ENCODE measurements at regions not wholly inside any gene's neighbourhood (a gene's known extent, or its start where the extent isn't known, plus 50 kb on each side); places are given as distances from the start of the nearest gene placed in this dataset.
"Not testable (repeated sequence)": the region's sequence is repeated elsewhere in the genome, so short reads cannot be mapped to it uniquely, and the experiment has no call there.

DNA sequence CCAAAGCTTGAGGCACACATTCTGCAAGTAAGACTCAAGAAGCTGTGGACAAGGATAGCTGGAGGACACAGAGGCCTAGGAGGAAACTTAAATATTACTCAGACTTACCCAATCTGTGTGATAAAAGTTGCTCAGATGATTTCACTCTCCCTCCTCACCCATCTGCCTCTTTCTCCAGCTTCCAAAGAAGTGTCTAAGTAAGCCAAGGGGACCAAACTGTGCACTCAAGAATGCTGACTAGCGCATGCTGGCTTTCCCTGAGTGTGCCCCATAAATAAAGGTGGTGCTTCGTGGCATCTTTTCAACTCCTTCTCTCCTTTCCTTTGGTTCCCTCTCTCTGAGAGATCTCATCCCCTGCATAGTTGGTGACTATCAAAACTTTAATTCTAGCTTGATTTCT, 211.0 kb upstream of the LMCD1 start:
- in situ Hi-C loops (cut with MboI; ENCODE audit: low sequenced_read_pairs), result no loop called here

DNA sequence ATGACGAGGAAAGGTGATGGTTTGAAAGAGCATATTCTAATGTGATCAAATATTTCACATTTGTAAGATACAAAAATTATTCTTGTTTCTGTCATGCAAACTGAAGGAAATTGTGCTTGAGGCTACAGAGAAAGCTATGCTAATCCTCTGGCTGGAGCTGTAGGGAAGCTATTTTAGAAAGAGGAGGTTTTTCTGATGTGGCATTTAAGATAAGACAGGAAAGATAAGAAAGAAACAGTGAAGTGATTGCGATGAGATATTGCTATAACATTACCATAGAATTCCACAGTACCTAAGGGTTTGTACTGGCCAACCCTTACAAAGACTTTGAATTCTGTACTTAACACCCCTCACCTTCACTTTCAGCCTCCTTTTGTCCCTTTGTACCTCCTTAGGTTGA, 205.2 kb upstream of the LMCD1 start:
- in situ Hi-C loops (cut with MboI; ENCODE audit: low sequenced_read_pairs), result no loop called here

DNA sequence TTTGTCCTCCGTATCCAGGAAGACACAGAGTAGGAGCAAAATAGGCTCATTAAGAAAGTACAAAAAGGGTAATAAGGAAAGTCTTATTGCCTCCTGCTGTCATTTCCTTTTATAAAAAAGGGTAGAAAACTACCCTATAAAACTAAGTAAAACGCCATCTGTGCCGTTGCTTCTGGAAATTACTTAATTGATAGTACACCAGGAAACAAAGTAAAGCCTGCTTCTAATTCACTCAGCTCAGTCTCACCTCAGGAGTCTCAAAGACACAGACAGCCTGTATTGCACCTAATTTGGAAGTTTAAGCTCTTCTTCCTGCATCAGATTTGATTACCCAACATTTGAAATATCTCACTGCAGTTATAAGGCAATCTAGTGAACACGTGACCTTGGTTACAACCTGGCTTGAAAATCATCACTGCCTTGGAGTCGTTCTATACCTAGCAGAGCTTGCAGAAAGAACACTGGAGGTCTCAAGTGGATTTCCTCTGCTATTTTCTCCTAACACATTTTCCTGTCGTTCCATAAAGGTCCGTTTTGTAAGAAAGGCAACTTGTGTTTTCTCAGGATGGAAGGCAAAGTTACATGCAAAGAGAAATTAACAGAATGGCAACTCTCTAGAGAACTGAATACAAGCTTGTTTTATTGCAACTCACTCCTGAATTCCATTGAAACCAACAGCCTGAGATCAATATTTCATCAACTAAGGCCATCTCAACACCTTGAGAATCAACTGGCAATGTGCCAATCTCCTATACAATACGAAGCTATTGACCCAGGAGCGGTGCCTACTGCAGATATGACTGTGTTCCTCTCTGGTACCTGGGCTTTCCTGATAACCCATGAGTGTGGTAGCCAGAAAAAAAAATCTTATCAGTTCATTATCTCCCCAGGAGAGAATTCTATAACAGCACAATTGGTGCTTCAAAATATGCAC, 203.3 kb upstream of the LMCD1 start:
- in situ Hi-C loops (cut with MboI; ENCODE audit: low sequenced_read_pairs), result no loop called here

DNA sequence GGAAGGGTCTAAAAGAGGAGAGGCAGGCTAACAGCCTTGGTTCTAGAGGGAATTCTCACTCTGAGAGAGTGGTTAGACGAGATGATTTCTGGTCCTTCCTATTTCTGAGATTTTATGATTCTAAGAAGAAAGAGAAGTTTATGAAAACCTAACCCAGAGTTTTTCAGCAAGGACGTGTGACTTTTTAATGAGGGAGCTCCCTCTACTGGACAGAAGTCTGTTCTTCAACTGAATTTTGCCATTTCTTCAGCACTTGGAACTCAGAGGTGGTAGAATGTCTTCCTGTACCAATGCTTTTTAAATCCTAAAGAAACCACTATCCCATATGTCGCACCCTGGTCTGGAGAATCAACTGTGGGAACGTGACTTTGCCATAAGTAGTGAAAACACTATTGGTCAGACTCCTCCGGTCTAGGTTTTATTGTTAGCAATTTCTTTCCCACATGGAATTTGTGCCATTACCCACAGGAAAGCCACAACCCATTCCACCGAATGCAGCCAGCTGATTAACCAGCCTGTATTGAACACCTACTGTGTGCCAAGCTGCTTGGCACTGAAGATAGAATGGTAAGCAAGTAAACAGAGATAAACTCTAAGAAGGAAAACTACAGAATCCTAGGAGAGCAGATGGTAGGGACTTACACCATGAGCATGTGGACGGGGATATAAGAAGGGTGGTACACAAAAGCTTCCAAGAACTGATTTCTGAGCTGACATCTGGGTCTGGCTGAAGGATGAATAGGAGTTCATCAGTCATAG, 199.5 kb upstream of the LMCD1 start:
- in situ Hi-C loops (cut with MboI; ENCODE audit: low sequenced_read_pairs), result no loop called here

DNA sequence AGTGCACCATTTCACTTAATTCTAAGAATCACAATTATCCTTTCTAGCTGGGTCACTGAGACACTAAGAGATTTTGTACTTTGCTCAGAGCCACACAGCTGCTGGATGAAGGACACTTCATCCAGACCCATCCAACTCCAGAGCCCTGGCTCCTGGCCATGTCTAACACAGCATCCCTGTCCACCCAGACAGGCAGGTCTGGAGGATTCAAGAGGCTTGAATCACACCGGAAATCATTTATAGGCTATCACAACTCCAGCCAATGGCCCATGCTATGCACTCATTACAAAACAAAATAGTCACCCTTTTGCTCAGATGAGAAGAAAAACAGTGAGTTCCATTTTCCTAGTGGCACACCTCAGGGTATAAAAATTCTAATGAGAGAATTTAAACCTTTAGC, 198.2 kb upstream of the LMCD1 start:
- in situ Hi-C loops (cut with MboI; ENCODE audit: low sequenced_read_pairs), result no loop called here

DNA sequence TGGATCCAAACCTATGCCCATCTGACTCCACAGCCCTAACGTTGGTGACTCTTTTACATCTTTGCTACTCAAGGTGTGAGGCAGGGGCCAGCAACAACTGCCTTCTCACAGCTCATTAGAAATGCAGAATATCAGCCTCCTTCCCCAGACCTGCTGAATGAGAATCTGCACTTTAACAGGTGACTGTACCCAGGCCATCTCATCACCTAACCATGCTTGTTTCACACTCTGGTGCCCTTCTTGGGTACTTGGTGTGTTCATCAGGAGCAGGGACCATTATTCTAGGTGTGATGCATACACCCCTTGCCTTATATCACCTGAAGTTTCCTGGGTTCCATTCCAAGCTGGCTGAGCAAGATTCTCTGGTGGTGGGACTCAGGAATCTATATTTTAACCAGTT, 196.3 kb upstream of the LMCD1 start:
- in situ Hi-C loops (cut with MboI; ENCODE audit: low sequenced_read_pairs), result no loop called here

DNA sequence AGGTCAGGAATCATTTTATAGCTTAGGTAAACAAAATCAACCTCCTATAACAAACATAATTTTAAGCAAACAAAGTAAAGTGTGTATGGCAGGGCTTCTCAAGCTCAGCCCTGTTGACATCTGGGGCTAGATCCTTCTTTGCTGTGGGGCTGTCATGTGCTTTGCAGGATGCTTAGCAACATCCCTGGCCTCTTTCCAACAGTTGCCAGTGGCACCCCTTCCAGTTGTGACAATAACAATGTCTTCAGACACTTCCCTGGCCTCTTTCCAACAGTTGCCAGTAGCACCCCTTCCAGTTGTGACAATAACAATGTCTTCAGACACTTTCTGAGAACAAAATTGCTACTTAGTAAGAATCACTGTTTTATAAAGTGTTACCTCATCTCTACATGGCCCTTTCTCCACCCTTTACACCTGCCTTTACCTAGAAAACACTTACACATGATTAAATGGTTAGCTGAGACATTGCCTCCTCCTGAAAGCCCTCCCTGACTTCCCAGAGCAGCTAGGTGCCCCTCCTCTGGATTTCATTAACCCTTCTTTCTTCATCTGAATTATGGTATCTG, 194.0 kb upstream of the LMCD1 start:
- in situ Hi-C loops (cut with MboI; ENCODE audit: low sequenced_read_pairs), result no loop called here

DNA sequence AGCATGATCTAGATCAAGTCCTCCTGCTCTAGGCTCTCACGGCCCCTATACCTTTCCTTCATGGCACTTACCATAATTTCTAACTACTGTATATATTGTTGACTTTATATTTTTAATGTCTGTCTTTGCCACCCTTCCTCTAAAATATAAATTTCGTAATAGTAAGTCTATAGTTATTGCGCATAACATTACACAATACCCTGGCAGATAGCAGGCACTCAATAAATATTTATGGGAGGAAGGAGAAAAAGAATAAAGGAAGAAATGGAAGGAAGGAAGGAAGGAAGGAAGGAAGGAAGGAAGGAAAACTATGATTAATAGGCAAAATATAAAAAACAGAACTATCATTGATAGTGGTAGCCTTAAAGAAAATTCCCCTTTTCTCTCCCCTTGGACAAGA, 190.3 kb upstream of the LMCD1 start:
- in situ Hi-C loops (cut with MboI; ENCODE audit: low sequenced_read_pairs), result no loop called here

DNA sequence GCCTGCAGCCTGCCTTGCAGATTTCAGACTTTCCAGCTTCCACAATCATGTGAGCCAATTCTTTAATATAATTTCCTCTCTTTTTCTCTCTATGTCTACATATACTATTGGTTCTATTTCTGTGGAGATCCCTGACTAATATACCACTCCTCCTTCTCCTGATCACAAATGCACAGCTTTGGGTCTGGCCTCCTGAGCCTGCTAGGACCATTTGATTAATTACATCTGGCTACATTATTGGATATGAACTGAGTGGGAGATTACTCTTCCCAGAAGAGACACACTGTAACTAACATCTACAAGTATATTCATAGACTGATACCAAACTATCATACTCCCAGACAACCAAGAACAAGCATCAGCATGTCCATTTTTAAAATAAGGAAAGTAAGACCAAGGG, 188.9 kb upstream of the LMCD1 start:
- in situ Hi-C loops (cut with MboI; ENCODE audit: low sequenced_read_pairs), result no loop called here

DNA sequence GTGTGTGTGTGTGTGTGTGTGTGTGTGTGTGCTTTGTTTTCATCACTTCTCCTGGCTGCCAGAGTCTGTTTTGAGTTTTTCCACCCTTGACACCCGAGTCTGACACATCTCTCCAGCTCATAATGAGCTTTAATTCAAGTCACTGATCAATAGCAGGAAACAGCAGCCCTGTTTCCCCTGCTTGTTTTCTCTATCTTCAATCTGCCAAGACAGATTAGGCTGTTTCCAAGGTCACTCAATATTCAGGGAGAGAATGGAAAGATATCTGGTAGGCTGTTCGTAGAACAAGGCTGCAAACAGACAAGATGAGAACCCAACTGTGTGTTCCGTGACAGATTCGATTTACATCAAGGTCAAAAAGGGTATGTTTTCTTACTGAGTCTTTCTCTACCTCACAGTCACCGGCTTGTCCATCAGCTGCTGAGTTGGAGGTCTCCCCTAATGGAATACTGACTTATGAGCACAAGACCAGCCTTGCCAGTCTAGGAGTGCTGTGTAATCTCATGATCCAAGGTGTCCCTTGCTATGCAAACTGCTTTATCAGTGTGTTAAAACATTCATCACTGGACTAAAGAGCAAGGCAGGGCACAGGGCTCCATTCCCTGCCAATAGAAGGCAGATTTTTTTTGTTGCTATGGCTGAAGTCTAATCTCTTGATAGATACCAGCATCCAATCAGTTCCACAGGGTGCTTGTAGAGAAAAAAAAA, 187.9 kb upstream of the LMCD1 start:
- in situ Hi-C loops (cut with MboI; ENCODE audit: low sequenced_read_pairs), result no loop called here

DNA sequence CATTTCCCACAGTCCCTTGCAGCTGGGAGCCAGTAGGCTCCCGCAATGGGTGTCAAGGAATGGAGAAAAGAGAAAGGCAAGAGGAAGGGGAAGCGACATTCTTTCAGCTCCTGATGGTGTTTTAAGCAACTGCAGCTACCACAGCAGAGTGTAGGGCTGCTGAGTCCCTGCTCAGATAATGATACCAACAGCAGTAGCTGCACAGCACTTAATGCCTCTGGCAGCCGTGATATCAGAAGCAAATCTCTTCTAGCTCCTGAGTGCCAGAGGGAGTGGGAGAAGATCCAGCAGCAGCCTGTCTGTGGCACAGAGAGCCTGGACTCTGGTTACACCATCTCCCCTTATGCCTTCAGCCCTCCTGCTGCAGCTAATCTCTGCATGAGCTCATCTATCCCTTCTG, 186.1 kb upstream of the LMCD1 start:
- in situ Hi-C loops (cut with MboI; ENCODE audit: low sequenced_read_pairs), result not testable (repeated sequence)

DNA sequence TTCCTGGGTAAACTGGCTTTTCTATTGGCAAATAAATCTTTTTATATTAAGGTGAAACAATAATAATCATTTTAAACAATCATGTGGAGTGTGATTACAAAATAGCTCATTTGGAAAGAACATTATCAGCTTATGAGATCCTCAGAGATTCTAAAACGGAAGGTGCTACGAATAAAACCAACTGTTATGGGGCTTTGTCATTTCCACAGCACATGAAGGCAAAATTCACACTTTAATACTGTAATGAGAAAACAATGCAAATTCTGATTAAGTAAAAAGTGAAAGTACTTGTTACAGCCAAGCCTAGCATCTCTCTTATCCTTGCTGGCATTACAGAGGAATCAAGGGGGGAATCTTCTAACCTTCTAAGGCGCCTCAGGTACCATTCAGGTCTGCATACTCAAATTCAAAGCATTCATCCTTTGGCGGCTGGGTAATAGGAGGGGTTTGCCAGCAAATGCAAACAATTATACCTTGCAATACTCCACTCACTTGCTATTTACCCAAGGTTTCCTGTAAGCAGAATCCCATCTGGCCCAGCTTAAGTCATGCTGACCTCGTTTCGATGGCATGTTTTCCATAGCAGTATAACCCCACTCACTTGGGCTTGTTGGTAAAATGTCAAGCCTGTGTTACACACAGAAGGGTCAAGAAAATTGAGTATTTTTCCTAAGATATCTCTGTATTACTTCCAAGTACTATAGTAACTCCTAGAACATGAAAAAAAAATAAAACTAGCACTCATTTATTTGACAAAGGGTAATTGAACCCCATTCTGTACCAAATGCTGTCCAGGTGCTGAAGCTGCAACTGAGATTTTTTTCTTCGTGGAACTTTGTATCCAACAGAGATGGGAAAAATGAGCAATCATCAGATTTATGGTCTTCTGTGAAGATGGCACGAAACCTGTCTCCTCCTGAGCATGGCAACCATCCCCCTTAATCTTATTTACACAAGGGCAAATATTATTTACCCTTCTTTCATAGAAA, 183.7 kb upstream of the LMCD1 start:
- in situ Hi-C loops (cut with MboI; ENCODE audit: low sequenced_read_pairs), result no loop called here

DNA sequence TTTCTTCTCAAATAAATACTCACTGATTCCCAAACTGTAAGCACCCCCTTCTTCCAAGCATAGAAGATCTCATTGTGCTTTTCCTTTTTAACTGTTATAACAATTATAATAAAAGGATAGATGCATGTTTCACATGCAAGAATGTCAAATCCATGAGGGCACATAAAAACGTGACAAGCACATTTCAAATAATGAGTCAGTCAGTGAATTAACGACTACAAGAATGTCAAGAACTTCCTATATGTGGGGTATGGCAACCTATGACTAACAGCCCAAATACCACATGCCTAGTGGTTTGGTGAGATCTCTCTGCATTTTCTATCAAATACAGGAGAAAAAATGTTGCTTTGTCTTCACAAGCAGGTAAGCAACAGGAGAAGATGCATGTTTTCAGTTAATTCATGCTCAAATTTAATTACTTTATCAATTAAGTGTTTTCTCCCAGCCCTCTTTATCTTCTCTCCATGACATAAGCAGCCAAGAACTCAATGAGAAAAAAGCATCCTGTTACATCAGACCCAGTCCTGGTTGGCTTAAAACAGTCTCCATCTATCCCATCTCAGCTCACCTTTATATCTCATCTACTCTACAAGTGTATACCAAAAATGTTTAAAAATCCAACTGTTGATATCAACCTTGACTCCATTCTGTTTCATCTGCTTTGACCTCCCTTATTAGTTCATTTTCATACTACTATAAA, 181.5 kb upstream of the LMCD1 start:
- in situ Hi-C loops (cut with MboI; ENCODE audit: low sequenced_read_pairs), result no loop called here

DNA sequence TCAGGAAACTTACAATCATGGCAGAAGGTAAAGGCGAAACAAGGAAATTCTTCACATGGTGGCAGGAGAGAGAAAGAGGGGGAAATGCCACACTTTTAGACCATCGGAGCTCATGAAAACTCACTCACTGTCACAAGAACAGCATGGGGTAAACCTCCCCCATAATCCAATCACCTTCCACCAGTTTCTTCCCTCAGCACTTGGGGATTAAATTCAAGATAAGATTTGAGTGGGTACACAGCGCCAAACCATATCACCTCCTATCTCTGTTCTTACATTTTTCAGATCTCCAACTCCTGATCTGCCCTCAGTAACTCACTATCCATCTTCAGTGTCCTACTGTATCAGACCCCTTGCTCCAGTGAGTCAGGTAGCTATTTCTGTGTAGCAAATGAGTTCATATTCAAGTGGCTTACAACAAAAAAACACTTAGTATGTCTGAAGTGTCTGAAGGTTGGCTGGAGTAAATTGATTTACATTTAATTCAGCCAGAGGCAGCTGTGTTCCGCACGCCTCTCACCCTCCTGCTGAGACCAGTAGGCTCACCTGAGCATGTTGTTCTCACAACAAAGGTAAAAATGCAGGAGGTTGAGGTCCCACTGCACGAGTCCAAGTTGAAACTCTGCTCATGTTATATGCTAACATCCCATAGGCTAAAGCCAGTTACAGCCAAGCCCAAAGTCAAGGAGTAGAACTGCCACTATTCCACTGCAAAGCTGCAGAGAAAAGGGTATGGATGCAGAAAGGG, 180.7 kb upstream of the LMCD1 start:
- in situ Hi-C loops (cut with MboI; ENCODE audit: low sequenced_read_pairs), result no loop called here

DNA sequence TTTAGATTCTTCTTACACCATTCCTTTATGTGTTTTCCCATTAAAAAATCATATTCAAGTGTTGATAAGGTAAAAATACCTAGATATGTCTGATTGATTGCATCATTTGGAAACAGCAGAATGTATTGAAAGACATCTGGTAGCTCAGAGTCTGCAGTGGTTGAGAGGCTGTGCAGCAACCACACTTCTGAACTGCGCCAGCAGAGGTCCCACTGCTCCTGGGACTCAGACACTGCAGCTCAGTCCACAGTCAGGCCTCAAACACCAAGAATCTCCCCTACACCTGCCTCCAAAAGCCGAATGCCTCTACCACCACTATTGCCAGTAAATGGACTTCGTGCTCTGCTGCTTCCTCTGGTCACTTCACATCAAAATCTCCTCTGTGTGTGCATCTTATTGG, 176.9 kb upstream of the LMCD1 start:
- in situ Hi-C loops (cut with MboI; ENCODE audit: low sequenced_read_pairs), result no loop called here

DNA sequence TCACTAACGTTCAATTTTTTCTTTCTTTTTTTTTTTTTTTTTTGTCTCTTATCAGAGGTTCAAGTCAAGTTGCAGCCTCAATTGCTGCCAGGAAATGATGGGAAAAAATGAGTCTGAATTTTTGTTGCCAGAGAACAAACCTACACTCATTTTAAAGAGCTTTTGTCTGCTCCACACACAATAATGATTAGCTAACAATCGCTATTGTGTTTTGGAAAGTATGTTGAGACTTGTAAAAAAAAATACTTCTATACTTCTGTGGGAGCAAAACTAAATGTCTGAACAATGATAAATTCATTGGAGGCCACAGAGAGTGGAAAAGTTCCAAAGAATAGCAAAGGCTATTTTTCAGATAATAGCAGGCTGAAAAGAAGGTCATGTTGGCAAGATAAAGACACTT, 176.3 kb upstream of the LMCD1 start:
- in situ Hi-C loops (cut with MboI; ENCODE audit: low sequenced_read_pairs), result no loop called here

DNA sequence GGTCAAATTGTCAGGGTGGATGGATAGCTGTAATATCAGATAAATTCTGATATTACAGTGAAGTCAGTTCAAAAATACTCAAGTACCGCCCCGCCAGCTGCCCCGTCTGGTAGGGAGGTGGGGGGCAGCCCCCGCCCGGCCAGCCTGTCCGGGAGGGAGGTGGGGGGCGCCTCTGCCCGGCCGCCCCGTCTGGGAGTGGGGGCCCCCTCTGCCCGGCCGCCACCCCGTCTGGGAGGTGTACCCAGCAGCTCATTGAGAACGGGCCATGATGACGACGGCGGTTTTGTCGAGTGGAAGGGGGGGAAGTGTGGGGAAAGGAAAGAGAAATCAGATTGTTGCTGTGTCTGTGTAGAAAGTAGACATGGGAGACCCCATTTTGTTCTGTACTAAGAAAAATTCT, 175.8 kb upstream of the LMCD1 start:
- in situ Hi-C loops (cut with MboI; ENCODE audit: low sequenced_read_pairs), result not testable (repeated sequence)

DNA sequence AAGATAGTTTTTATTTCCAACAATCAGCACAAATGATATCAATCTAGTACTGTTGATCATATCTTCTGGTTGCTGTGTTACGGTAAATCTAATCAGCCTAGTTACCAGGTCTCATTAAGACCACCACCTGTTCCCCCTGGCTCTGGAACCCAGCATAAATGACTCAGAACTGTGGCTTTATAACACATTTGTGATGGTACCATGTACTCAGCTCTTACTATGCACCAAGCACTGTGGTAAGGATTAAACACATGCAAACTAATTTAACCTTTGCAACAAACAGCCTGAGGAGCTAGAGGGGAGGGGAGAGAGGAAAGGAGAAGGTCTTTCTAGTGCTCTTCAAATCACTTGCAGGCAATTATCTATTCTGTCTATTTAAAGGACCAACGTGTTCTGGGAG, 173.9 kb upstream of the LMCD1 start:
- in situ Hi-C loops (cut with MboI; ENCODE audit: low sequenced_read_pairs), result no loop called here

DNA sequence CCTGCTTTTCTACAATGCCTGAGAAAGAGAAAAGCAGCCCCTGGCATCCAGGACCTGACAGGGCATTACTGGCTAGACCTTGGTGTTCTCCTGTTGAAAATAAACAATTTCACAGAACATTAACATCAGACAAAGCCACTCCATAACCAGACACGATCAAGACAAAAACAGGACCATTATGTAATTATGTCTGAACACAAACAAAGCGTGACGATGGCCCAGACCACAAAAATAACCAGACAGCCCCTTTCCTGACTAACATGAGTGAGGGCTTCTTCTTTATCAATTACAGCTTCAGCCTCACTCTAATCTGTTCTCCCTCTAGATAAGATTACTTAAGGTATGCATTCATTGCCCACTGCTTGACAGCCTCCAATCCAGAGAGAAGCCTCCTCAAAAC, 172.7 kb upstream of the LMCD1 start:
- in situ Hi-C loops (cut with MboI; ENCODE audit: low sequenced_read_pairs), result no loop called here
